SU-DHL-6 (cell line): ENCODE measurements at regions not wholly inside any gene's neighbourhood (a gene's known extent, or its start where the extent isn't known, plus 50 kb on each side); places are given as distances from the start of the nearest gene placed in this dataset.

Experiments used
- CTCF ChIP-seq: fragments of 200-600 bp; sonication (generic); IDR thresholded peaks from one replicate; pipeline ENCODE4 v1.5.1; 2017; ENCODE audit warnings: antibody characterized with exemption, mild to moderate bottlenecking, low read length, moderate library complexity; ENCODE audit not compliant: insufficient read depth, poor library complexity, severe bottlenecking
- EZH2phosphoT487 ChIP-seq: fragments of 200-600 bp; sonication (generic), shearing (Covaris generic); conservative IDR thresholded peaks from 2 replicates; pipeline ENCODE4 v1.6.1; 2018; ENCODE audit warnings: mild to moderate bottlenecking, antibody characterized with exemption, low read length, moderate library complexity, mixed read lengths

- TF ChIP-seq CTCF (no peak), EZH2phosphoT487 (no peak)
Observed at GRCh38 chr13:80952158-80952557, 611.2 kb upstream of the SPRY2 start.
